Liver (tissue), 8 donors: ENCODE measurements at regions not wholly inside any gene's neighbourhood (a gene's known extent, or its start where the extent isn't known, plus 50 kb on each side); places are given as distances from the start of the nearest gene placed in this dataset.

Source experiments
- DNase-seq: peaks from one replicate; pipeline ENCODE4 v3.0.0-alpha.2; 2017; ENCODE audit warnings: low spot score
- H3K27ac ChIP-seq, 2 donors: one replicate each; pipeline ENCODE4 v1.7.0; 2013; ENCODE audit warnings: inconsistent platforms in 2 of 2, low read length in 2 of 2, control low read depth in 1 of 2, low read depth in 1 of 2, mild to moderate bottlenecking in 1 of 2
- H3K27me3 ChIP-seq, 4 donors: one replicate each; pipeline versions ENCODE4 v1.6.1 to v1.7.0; 2013; ENCODE audit warnings: low read length in 3 of 4, inconsistent platforms in 1 of 4, mild to moderate bottlenecking in 1 of 4, moderate library complexity in 1 of 4; ENCODE audit not compliant: control insufficient read depth in 4 of 4, insufficient read depth in 4 of 4
- H3K36me3 ChIP-seq, 4 donors: one replicate each; pipeline versions ENCODE4 v1.6.1 to v1.7.0; 2013; ENCODE audit warnings: low read length in 3 of 4, mild to moderate bottlenecking in 3 of 4, low read depth in 1 of 4, moderate library complexity in 1 of 4; ENCODE audit not compliant: control insufficient read depth in 4 of 4, insufficient read depth in 3 of 4
- H3K4me1 ChIP-seq, 4 donors: one replicate each; pipeline versions ENCODE4 v1.6.1 to v1.7.0; 2013; ENCODE audit warnings: low read length in 3 of 4, mild to moderate bottlenecking in 3 of 4, moderate library complexity in 1 of 4; ENCODE audit not compliant: control insufficient read depth in 4 of 4, insufficient read depth in 4 of 4
- H3K4me3 ChIP-seq, 3 donors: one replicate each; pipeline versions ENCODE4 v1.6.1 to v1.7.0; 2013; ENCODE audit warnings: low read length in 3 of 3, control low read depth in 1 of 3, low read depth in 1 of 3, mild to moderate bottlenecking in 1 of 3
- H3K9ac ChIP-seq, 2 donors: one replicate each; pipeline ENCODE4 v1.7.0; 2013; ENCODE audit warnings: low read length in 2 of 2, mild to moderate bottlenecking in 2 of 2, moderate library complexity in 2 of 2, control low read depth in 1 of 2, low read depth in 1 of 2
- H3K9me3 ChIP-seq, 4 donors: one replicate each; pipeline versions ENCODE4 v1.6.1 to v1.7.0; 2013; ENCODE audit warnings: low read length in 3 of 4; ENCODE audit not compliant: control insufficient read depth in 4 of 4
- ATF3 ChIP-seq: IDR thresholded peaks from 2 replicates; pipeline ENCODE4 v1.6.1; 2016; ENCODE audit warnings: antibody characterized with exemption
- CTCF ChIP-seq: fragments of 150-350 bp; IDR thresholded peaks from 2 replicates; pipeline ENCODE4 v1.5.1; 2017; ENCODE audit warnings: improper control_type of control experiment, low read depth, low read length; ENCODE audit not compliant: missing input control
- EGR1 ChIP-seq, 2 donors: IDR thresholded peaks; 2 replicates each; pipeline ENCODE4 v1.6.1; 2016 to 2018; ENCODE audit warnings: antibody characterized with exemption in 2 of 2, low read depth in 2 of 2
- FOXA1 ChIP-seq: IDR thresholded peaks from 2 replicates; pipeline ENCODE4 v1.6.1; 2016; ENCODE audit warnings: antibody characterized with exemption
- FOXA2 ChIP-seq: IDR thresholded peaks from 2 replicates; pipeline ENCODE4 v1.6.1; 2016; ENCODE audit warnings: antibody characterized with exemption
- GABPA ChIP-seq, 2 donors: IDR thresholded peaks in 1 of 2; conservative IDR thresholded peaks in 1 of 2; 2 replicates each; pipeline ENCODE4 v1.6.1; 2016; ENCODE audit warnings: antibody characterized with exemption in 2 of 2, mild to moderate bottlenecking in 1 of 2, moderate library complexity in 1 of 2
- HNF4A ChIP-seq, 2 donors: conservative IDR thresholded peaks; 2 replicates each; pipeline ENCODE4 v1.6.1; 2016; ENCODE audit warnings: antibody characterized with exemption in 2 of 2, mild to moderate bottlenecking in 2 of 2
- HNF4G ChIP-seq: IDR thresholded peaks from 2 replicates; pipeline ENCODE4 v1.6.1; 2016; ENCODE audit warnings: antibody characterized with exemption
- JUND ChIP-seq, 2 donors: IDR thresholded peaks; 2 replicates each; pipeline ENCODE4 v1.6.1; 2016; ENCODE audit warnings: antibody characterized with exemption in 2 of 2
- MAX ChIP-seq: IDR thresholded peaks from 2 replicates; pipeline ENCODE4 v1.6.1; 2016; ENCODE audit warnings: antibody characterized with exemption
- NR2F2 ChIP-seq: IDR thresholded peaks from 2 replicates; pipeline ENCODE4 v1.6.1; 2016; ENCODE audit warnings: antibody characterized with exemption
- RAD21 ChIP-seq, 2 donors: IDR thresholded peaks; 2 replicates each; pipeline ENCODE4 v1.6.1; 2016; ENCODE audit warnings: antibody characterized with exemption in 2 of 2, mild to moderate bottlenecking in 2 of 2
- REST ChIP-seq: IDR thresholded peaks from 2 replicates; pipeline ENCODE4 v1.6.1; 2016; ENCODE audit warnings: antibody characterized with exemption, mild to moderate bottlenecking
- RXRA ChIP-seq, 2 donors: IDR thresholded peaks; 2 replicates each; pipeline ENCODE4 v1.6.1; 2017 to 2018; ENCODE audit warnings: antibody characterized with exemption in 2 of 2, mild to moderate bottlenecking in 1 of 2
- SP1 ChIP-seq: IDR thresholded peaks from 2 replicates; pipeline ENCODE4 v1.6.1; 2018; ENCODE audit warnings: antibody characterized with exemption, mild to moderate bottlenecking
- TAF1 ChIP-seq: conservative IDR thresholded peaks from 2 replicates; pipeline ENCODE4 v1.6.1; 2016; ENCODE audit warnings: antibody characterized with exemption, mild to moderate bottlenecking
- YY1 ChIP-seq: IDR thresholded peaks from 2 replicates; pipeline ENCODE4 v1.6.1; 2016; ENCODE audit warnings: antibody characterized with exemption, mild to moderate bottlenecking
- ZBTB33 ChIP-seq: IDR thresholded peaks from 2 replicates; pipeline ENCODE4 v1.6.1; 2016; ENCODE audit warnings: antibody characterized with exemption
- WGBS: extraction: QIAGEN DNeasy Blood & Tissue Kit; methylation state at CpG from one replicate; pipeline ENCODE4 v1.1.7; 2013; 5-methylcytosine and 5-hydroxymethylcytosine counted together
- donor health status: healthy.
- donor health status: healthy.
- donor health status: healthy.
- donor health status: healthy.
- donor health status: healthy.

- TF ChIP-seq REST (no peak), CTCF (no peak), YY1 (no peak), NR2F2 (no peak), SP1 (no peak), RAD21 (IDR thresholded peaks at IDR 0.05) (no peak)
These were observed 641.6 kb downstream of the NSUN3 start (continued) for GRCh38 chr3:94704467-94704866.

- no peaks in the 10 kb centered on the region for H3K27me3 ChIP-seq
- WGBS = 43% methylated on average over 1 of the region's 1 CpG
- H3K9me3 ChIP-seq = peaks cover 0 to 12% (median 6%) of the 10 kb centered on the region in 4 donors
- no peak for TF ChIP-seq EGR1 (IDR thresholded peaks at IDR 0.05; ENCODE audit: low read depth in 2 of 2)
- no peak for TF ChIP-seq RAD21 (IDR thresholded peaks at IDR 0.05)
- no peak for TF ChIP-seq FOXA1
- no peak for TF ChIP-seq ZBTB33
- no peak for TF ChIP-seq ATF3
- no peak for TF ChIP-seq NR2F2
- no peak for TF ChIP-seq FOXA2
- TF ChIP-seq SP1 = no peak
- no peak for TF ChIP-seq HNF4G
- no peak for TF ChIP-seq MAX
- TF ChIP-seq RXRA (IDR thresholded peaks at IDR 0.05) = no peak
- TF ChIP-seq HNF4A (conservative IDR thresholded peaks at IDR 0.05) = no peak
- TF ChIP-seq GABPA (IDR thresholded peaks at IDR 0.05 in 1 of 2, conservative IDR thresholded peaks at IDR 0.05 in 1 of 2) = no peak
- no peak for TF ChIP-seq TAF1
- no peak for TF ChIP-seq REST
- no peak for TF ChIP-seq JUND (IDR thresholded peaks at IDR 0.05)
- TF ChIP-seq YY1 = no peak
- H3K36me3 ChIP-seq = no peaks in the 10 kb centered on the region
- H3K9ac ChIP-seq = no peak overlapping the region
- DNase-seq = no peak
- no peak overlapping the region for H3K27ac ChIP-seq
- no peaks in the 10 kb centered on the region for H3K4me1 ChIP-seq
- no peak overlapping the region for H3K4me3 ChIP-seq
These were observed 646.5 kb downstream of the NSUN3 start for GRCh38 chr3:94709249-94709902.
